Mammary epithelial cell (primary cell): ENCODE measurements at regions not wholly inside any gene's neighbourhood (a gene's known extent, or its start where the extent isn't known, plus 50 kb on each side); places are given as distances from the start of the nearest gene placed in this dataset.

Experiments
- CTCF ChIP-seq, 2 donors: IDR thresholded peaks in 1 of 2; conservative IDR thresholded peaks in 1 of 2; 2 replicates each; pipeline ENCODE4 v1.5.1; 2011 to 2012; ENCODE audit warnings: inconsistent platforms in 2 of 2, low read length in 2 of 2, mild to moderate bottlenecking in 2 of 2, control low read depth in 1 of 2, low read depth in 1 of 2; ENCODE audit not compliant: insufficient read depth in 1 of 2; ENCODE audit errors: extremely low read depth in 1 of 2
- EZH2 ChIP-seq: IDR thresholded peaks from 2 replicates; pipeline ENCODE4 v1.6.1; 2012; ENCODE audit warnings: low read length, inconsistent platforms, borderline replicate concordance

DNA sequence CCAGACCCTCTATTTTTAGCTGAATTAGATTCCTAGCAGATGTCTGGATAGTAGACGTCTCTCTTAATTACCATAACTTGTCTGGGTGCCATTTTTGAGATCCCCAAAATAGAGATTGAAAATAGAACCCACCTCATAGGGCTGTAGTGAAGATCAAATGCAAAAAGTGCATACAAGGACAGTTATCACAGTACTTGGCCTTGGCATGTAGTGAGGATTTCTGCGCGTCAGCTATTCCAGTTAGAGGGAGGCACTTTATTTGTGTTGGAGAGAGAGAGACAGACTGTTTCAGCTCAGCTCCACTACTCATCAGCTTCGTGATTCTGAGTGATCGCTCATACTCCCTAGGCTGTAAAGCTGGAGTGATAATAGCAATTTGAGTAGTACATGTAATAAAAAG, 59.6 kb upstream of the CDH13 start:
- TF ChIP-seq CTCF (conservative IDR thresholded peaks at IDR 0.05 in 1 of 2, IDR thresholded peaks at IDR 0.05 in 1 of 2; ENCODE audit: extremely low read depth in 1 of 2, insufficient read depth in 1 of 2, low read depth in 1 of 2, low read length in 2 of 2), result no peak
- TF ChIP-seq EZH2, result no peak
